Hematopoietic multipotent progenitor cell (in vitro differentiated cells): ENCODE measurements at regions not wholly inside any gene's neighbourhood (a gene's known extent, or its start where the extent isn't known, plus 50 kb on each side); places are given as distances from the start of the nearest gene placed in this dataset.
"Not testable (repeated sequence)": the region's sequence is repeated elsewhere in the genome, so short reads cannot be mapped to it uniquely, and the experiment has no call there.

ENCODE experiments used
- DNase-seq, 3 donors: peaks; one replicate each; pipeline ENCODE4 v3.0.0-alpha.2; 2011 to 2015; ENCODE audit warnings: low read depth in 2 of 3, low spot score in 2 of 3

GRCh38 chr5:124105326-124105725 lies 593.3 kb downstream of the CSNK1G3 start:
- DNase-seq: no peak

GRCh38 chr5:124104821-124105220 lies 592.8 kb downstream of the CSNK1G3 start:
- DNase-seq: no peak

GRCh38 chr5:124104344-124104743 lies 592.4 kb downstream of the CSNK1G3 start:
- DNase-seq: no peak

- no peak for DNase-seq
These were observed 591.7 kb downstream of the CSNK1G3 start for GRCh38 chr5:124103671-124104070.

- not testable (repeated sequence) for DNase-seq
These were observed 591.1 kb downstream of the CSNK1G3 start for GRCh38 chr5:124103056-124103455.

- DNase-seq: no peak
These were observed 590.5 kb downstream of the CSNK1G3 start for GRCh38 chr5:124102486-124102885.

GRCh38 chr5:124093658-124094057 lies 581.7 kb downstream of the CSNK1G3 start:
- DNase-seq: no peak

GRCh38 chr5:124090115-124090514 lies 578.1 kb downstream of the CSNK1G3 start:
- DNase-seq: no peak

GRCh38 chr5:124089578-124089977 lies 577.6 kb downstream of the CSNK1G3 start:
- DNase-seq: no peak

- no peak for DNase-seq
These were observed 576.5 kb downstream of the CSNK1G3 start for GRCh38 chr5:124088289-124089032.

- no peak for DNase-seq
These were observed 575.8 kb downstream of the CSNK1G3 start for GRCh38 chr5:124087752-124088151.

GRCh38 chr5:124080256-124080655 lies 568.3 kb downstream of the CSNK1G3 start:
- DNase-seq: no peak

- DNase-seq: no peak
These were observed 567.1 kb downstream of the CSNK1G3 start for GRCh38 chr5:124079062-124079461.

- no peak for DNase-seq
These were observed 562.5 kb downstream of the CSNK1G3 start for GRCh38 chr5:124074500-124074899.

- DNase-seq: no peak
These were observed 560.6 kb downstream of the CSNK1G3 start for GRCh38 chr5:124072570-124072969.

- no peak for DNase-seq
These were observed 559.1 kb downstream of the CSNK1G3 start for GRCh38 chr5:124071039-124071438.

GRCh38 chr5:124065508-124065907 lies 553.5 kb downstream of the CSNK1G3 start:
- DNase-seq: no peak

GRCh38 chr5:124064956-124065355 lies 553.0 kb downstream of the CSNK1G3 start:
- DNase-seq: no peak

GRCh38 chr5:124061663-124062062 lies 549.7 kb downstream of the CSNK1G3 start:
- DNase-seq: no peak

- DNase-seq: no peak
These were observed 549.1 kb downstream of the CSNK1G3 start for GRCh38 chr5:124061068-124061430.

- DNase-seq: no peak
These were observed 548.6 kb downstream of the CSNK1G3 start for GRCh38 chr5:124060413-124061067.

GRCh38 chr5:124060011-124060410 lies 548.0 kb downstream of the CSNK1G3 start:
- DNase-seq: no peak
